ENCODE measurements at regions not wholly inside any gene's neighbourhood (a gene's known extent, or its start where the extent isn't known, plus 50 kb on each side); places are given as distances from the start of the nearest gene placed in this dataset.

- TF ChIP-seq CTCF (IDR thresholded peaks at IDR 0.05; ENCODE audit: low read length): no peak
- no peak for TF ChIP-seq EZH2 (IDR thresholded peaks at IDR 0.05; ENCODE audit: borderline replicate concordance, low read length)
Measured at GRCh38 chr12:114815026-114815795, 131.2 kb upstream of the TBX3 start.

Data from OCI-LY1 (cell line).